GM23248 (cell line): ENCODE measurements at regions not wholly inside any gene's neighbourhood (a gene's known extent, or its start where the extent isn't known, plus 50 kb on each side); places are given as distances from the start of the nearest gene placed in this dataset.

Experiments used
- EZH2 ChIP-seq: fragments of 200-600 bp; sonication (generic); IDR thresholded peaks from 2 replicates; pipeline ENCODE4 v1.6.1; 2018; ENCODE audit warnings: antibody characterized with exemption, mild to moderate bottlenecking; ENCODE audit not compliant: insufficient read depth, poor library complexity, severe bottlenecking
- EZH2phosphoT487 ChIP-seq: fragments of 200-600 bp; sonication (generic); IDR thresholded peaks from 2 replicates; pipeline ENCODE4 v1.6.1; 2018; ENCODE audit warnings: antibody characterized with exemption, moderate library complexity, mild to moderate bottlenecking, low read depth; ENCODE audit not compliant: insufficient read depth

DNA sequence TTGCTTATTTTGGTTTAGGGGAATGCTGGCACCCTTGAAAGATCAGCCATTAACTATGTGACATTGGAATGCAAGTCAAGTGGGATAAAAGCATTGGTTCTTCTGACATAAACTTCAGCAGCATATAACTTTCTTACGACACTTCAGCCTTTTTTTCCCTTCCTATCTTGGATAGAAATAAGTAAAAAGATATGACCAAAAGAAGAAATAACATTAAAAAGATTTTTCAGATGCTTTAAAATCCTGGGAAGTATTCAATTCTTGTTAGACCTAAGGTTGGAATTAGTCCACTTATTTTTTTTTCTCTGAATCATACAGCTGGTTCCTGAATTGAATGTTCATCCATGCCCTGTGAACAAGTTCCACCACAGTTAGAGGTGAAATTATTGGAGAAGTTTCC, 85.6 kb upstream of the TSPAN8 start:
- TF ChIP-seq EZH2phosphoT487, result no peak
- no peak for TF ChIP-seq EZH2
